Vagina (tissue), 2 donors: ENCODE measurements at regions not wholly inside any gene's neighbourhood (a gene's known extent, or its start where the extent isn't known, plus 50 kb on each side); places are given as distances from the start of the nearest gene placed in this dataset.

Source experiments
- CTCF ChIP-seq, 3 experiments: fragments of 450-650 bp in 2 of 3; fragments of 200-600 bp in 1 of 3; sonication (generic) in 1 of 3; IDR thresholded peaks; one replicate each; pipeline ENCODE4 v1.5.1; 2017 to 2019; ENCODE audit warnings: antibody characterized with exemption in 3 of 3, mild to moderate bottlenecking in 2 of 3, moderate library complexity in 2 of 3
- POLR2A ChIP-seq, 2 donors: fragments of 450-650 bp; IDR thresholded peaks; one replicate each; pipeline ENCODE4 v1.6.1; 2017; ENCODE audit warnings: antibody characterized with exemption in 2 of 2, mild to moderate bottlenecking in 2 of 2, moderate library complexity in 2 of 2
- POLR2AphosphoS5 ChIP-seq, 2 donors: sonication (generic); formaldehyde crosslinking; IDR thresholded peaks; one replicate each; pipeline ENCODE4 v1.9.0; 2017; ENCODE audit warnings: antibody characterized with exemption in 2 of 2, mild to moderate bottlenecking in 2 of 2, low read depth in 1 of 2; ENCODE audit not compliant: insufficient read depth in 1 of 2

- TF ChIP-seq CTCF (IDR thresholded peaks at IDR 0.05) (no peak), POLR2A (IDR thresholded peaks at IDR 0.05) (no peak), POLR2AphosphoS5 (IDR thresholded peaks at IDR 0.05; ENCODE audit: insufficient read depth in 1 of 2, low read depth in 1 of 2) (peak in 1 of 2 donors; percentile 13)
Observed at GRCh38 chr6:7052443-7053011, 55.2 kb upstream of the RREB1 start.
